ENCODE measurements at regions not wholly inside any gene's neighbourhood (a gene's known extent, or its start where the extent isn't known, plus 50 kb on each side); places are given as distances from the start of the nearest gene placed in this dataset.
"Not testable (repeated sequence)": the region's sequence is repeated elsewhere in the genome, so short reads cannot be mapped to it uniquely, and the experiment has no call there.

DNA sequence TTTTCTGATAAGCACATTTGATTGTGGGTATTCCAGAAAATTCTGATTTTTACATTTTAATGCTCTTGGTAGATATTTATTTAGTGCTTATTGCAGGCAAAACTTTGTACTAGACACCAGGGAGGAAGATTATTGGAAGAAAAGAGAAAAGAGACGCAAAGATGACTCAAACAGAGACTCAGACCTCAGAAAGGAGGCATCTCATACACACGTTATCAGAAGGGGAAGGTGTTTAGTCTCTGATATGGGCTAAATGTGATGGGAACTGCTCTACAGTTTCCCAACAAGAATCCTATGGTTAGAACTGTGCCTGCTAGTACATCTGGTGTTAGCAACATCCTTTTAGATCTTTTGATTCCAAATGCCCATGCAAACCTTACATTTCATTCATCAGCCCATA is 245.6 kb downstream of the KLF5 start:
- Histone ChIP-seq H3K9me3 (ENCODE audit: control insufficient read depth, low read depth, low read length) (no peaks in the 10 kb centered on the region), H3K27ac (ENCODE audit: low read length) (no peak overlapping the region), H3K36me3 (ENCODE audit: control insufficient read depth, insufficient read depth, low read length) (no peaks in the 10 kb centered on the region), H3K4me3 (ENCODE audit: low read length) (no peak overlapping the region), H3K4me1 (ENCODE audit: control insufficient read depth, insufficient read depth, low read length) (peaks cover 8% of the 10 kb centered on the region), H3K27me3 (ENCODE audit: control insufficient read depth, insufficient read depth, low read length) (no peaks in the 10 kb centered on the region)
- no peak for DNase-seq
- 100% methylated on average over 1 of the region's 2 CpGs for WGBS (ENCODE audit: insufficient coverage, low lambda C conversion rate)

DNA sequence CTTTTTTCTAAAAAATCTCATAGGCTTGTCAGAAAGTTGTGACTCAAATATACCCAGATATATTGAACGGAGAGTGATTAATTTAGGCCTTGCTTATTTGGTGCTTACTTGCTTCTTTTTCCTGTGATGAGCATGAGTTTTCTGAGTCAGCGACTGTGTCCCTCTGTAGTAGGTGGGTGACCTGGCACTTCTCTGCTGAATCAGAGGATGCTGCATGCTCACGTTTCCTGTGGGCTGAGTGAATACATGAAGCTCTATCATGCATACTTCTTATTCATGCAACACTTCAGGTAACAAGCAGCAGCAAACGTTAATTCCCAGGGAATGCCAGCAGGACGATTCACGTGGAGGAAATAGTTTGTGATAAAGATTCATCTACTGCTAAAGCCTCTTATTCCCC is 245.0 kb downstream of the KLF5 start:
- H3K4me3 ChIP-seq (ENCODE audit: low read length), result no peak overlapping the region
- no peaks in the 10 kb centered on the region for H3K27me3 ChIP-seq (ENCODE audit: control insufficient read depth, insufficient read depth, low read length)
- no peak overlapping the region for H3K27ac ChIP-seq (ENCODE audit: low read length)
- DNase-seq, result no peak
- no peaks in the 10 kb centered on the region for H3K9me3 ChIP-seq (ENCODE audit: control insufficient read depth, low read depth, low read length)
- H3K4me1 ChIP-seq (ENCODE audit: control insufficient read depth, insufficient read depth, low read length), result peaks cover 8% of the 10 kb centered on the region
- WGBS (ENCODE audit: insufficient coverage, low lambda C conversion rate), result no CpG with 5 or more reads among the region's 6 CpGs
- no peaks in the 10 kb centered on the region for H3K36me3 ChIP-seq (ENCODE audit: control insufficient read depth, insufficient read depth, low read length)

DNA sequence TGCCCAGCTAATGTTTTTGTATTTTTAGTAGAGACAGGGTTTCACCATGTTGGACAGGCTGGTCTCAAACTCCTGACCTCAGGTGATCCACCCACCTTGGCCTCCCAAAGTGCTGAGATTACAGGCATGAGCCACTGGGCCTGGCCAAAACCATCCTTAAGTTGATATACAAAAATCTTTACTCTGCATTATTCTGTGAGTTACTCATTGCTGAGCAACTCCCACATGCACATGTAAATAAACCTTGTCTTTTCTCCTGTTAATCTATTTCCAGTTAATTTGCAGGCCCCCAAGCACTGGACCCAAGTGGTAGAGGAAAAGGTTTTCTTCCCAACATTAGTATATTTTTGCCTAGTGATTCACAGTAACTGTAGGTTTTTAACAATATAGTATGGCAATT is 242.8 kb downstream of the KLF5 start:
- not testable (repeated sequence) for H3K9me3 ChIP-seq (ENCODE audit: control insufficient read depth, low read depth, low read length); H3K27me3 ChIP-seq (ENCODE audit: control insufficient read depth, insufficient read depth, low read length)

DNA sequence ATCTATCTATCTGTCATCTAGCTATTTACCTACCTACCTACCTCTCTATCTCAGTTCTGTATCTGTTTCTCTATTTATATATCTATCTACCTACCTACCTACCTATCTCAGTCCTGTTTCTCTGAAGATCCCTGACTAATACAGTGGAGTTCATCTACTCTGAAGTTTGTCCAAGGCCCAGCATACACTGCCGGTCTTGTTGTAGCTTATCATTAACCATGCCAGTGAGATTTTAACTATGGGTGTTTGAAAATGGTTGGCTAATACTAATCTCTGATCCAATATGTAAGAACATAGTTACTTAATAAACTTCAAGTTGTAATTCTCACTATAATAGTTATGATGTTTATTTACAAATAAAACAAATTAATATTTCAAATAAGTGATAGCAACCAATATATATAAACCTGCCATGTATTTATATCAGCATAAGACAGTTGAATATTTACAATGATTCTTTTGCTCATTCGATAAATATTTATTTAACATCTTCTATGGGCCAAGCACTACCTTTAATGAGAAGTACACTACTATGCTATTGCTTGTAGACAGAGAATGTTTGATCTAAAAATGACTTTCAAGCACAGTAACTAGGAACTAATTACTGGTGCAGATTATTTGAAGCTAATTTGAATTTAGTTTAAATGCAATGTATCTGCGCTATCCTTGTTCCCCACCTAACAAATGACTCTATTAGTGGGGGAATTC is 242.1 kb downstream of the KLF5 start:
- 50% methylated on average over 1 of the region's 3 CpGs for WGBS (ENCODE audit: insufficient coverage, low lambda C conversion rate)
- Histone ChIP-seq H3K4me3 (ENCODE audit: low read length) (no peak overlapping the region), H3K27ac (ENCODE audit: low read length) (no peak overlapping the region), H3K9me3 (ENCODE audit: control insufficient read depth, low read depth, low read length) (no peaks in the 10 kb centered on the region), H3K27me3 (ENCODE audit: control insufficient read depth, insufficient read depth, low read length) (no peaks in the 10 kb centered on the region), H3K36me3 (ENCODE audit: control insufficient read depth, insufficient read depth, low read length) (no peaks in the 10 kb centered on the region), H3K4me1 (ENCODE audit: control insufficient read depth, insufficient read depth, low read length) (no peaks in the 10 kb centered on the region)
- no peak for DNase-seq

More for the DNA sequence above, 242.8 kb downstream of the KLF5 start:
- H3K27ac ChIP-seq (ENCODE audit: low read length); DNase-seq; H3K4me3 ChIP-seq (ENCODE audit: low read length); H3K36me3 ChIP-seq (ENCODE audit: control insufficient read depth, insufficient read depth, low read length); H3K4me1 ChIP-seq (ENCODE audit: control insufficient read depth, insufficient read depth, low read length): not testable (repeated sequence)

DNA sequence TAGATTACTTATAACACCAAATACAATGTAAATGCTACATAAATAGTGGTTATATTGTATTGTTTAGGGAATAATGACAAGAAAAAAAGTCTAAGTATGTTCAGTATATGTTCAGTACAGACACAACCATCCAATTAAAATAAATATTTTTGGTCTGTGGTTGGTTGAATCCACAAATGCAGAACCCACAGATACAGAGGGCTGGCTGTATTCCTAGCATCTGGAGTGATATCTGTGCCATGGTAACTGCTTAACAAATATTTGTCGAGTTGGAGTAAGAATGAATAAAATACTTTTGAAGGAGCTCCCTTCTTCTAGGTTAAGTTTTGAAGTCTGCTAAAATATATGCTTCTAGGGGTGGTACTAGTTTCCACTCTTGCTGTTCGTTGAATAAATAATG is 241.0 kb downstream of the KLF5 start:
- no peak for DNase-seq
- Histone ChIP-seq H3K27me3 (ENCODE audit: control insufficient read depth, insufficient read depth, low read length) (no peaks in the 10 kb centered on the region), H3K4me3 (ENCODE audit: low read length) (no peak overlapping the region), H3K4me1 (ENCODE audit: control insufficient read depth, insufficient read depth, low read length) (no peaks in the 10 kb centered on the region), H3K36me3 (ENCODE audit: control insufficient read depth, insufficient read depth, low read length) (no peaks in the 10 kb centered on the region), H3K9me3 (ENCODE audit: control insufficient read depth, low read depth, low read length) (no peaks in the 10 kb centered on the region), H3K27ac (ENCODE audit: low read length) (no peak overlapping the region)
- 67% methylated on average over 2 of the region's 2 CpGs for WGBS (ENCODE audit: insufficient coverage, low lambda C conversion rate)

DNA sequence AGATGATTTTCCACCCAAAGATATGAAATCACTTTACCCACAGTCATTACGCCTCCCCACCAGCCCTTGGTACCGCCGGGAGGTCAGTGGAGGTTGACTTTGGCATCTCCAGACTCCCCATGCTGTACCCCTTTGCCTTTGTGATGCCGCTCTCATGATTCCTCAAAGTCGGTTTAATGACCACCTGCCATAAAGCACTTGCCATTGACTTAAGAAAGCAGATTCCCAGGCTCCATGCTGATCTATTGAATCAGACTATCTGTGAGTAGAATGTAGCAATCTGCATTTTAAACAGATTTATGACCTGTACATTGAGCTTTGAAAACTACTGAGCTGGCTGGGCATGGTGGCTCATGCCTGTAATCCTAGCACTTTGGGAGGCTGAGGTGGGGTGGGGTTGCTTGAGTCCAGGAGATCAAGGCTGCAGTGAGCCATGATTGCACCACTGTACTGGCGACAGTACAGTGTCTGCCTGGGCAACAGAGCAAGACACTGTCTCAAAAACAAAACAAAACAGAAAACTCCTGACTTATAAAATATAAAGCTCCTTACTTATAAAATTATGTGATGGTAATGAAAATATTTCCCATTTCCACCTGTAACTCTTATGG is 235.2 kb downstream of the KLF5 start:
- no CpG with 5 or more reads among the region's 6 CpGs for WGBS (ENCODE audit: insufficient coverage, low lambda C conversion rate)
- Histone ChIP-seq H3K27me3 (ENCODE audit: control insufficient read depth, insufficient read depth, low read length) (no peaks in the 10 kb centered on the region), H3K4me1 (ENCODE audit: control insufficient read depth, insufficient read depth, low read length) (no peaks in the 10 kb centered on the region), H3K9me3 (ENCODE audit: control insufficient read depth, low read depth, low read length) (no peaks in the 10 kb centered on the region), H3K4me3 (ENCODE audit: low read length) (no peak overlapping the region), H3K27ac (ENCODE audit: low read length) (no peak overlapping the region), H3K36me3 (ENCODE audit: control insufficient read depth, insufficient read depth, low read length) (no peaks in the 10 kb centered on the region)
- peak; percentile 42 to 48 for DNase-seq

DNA sequence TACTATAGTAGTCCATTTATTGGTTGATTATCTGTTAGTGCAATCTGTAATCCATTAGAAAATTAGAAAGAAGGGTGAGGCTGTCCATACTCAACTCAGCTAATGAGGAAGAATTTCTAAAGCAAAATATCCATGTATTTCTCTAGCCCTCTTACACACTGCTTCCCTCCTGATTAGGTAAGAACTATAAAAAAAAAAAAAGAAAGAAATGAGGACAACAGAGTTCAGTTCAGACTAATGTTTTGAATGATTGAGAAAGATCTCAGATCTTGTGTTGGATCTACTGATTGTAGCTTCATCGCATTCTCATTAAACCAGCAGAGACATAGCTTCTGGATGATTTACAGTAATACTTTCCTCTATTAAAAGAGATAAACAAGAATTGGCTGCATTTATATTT is 233.3 kb downstream of the KLF5 start:
- no peaks in the 10 kb centered on the region for H3K27me3 ChIP-seq (ENCODE audit: control insufficient read depth, insufficient read depth, low read length)
- H3K4me1 ChIP-seq (ENCODE audit: control insufficient read depth, insufficient read depth, low read length), result no peaks in the 10 kb centered on the region
- no peak overlapping the region for H3K4me3 ChIP-seq (ENCODE audit: low read length)
- no peaks in the 10 kb centered on the region for H3K36me3 ChIP-seq (ENCODE audit: control insufficient read depth, insufficient read depth, low read length)
- H3K9me3 ChIP-seq (ENCODE audit: control insufficient read depth, low read depth, low read length), result no peaks in the 10 kb centered on the region
- H3K27ac ChIP-seq (ENCODE audit: low read length), result no peak overlapping the region
- WGBS (ENCODE audit: insufficient coverage, low lambda C conversion rate), result 80% methylated on average over 1 of the region's 1 CpG
- DNase-seq, result no peak

DNA sequence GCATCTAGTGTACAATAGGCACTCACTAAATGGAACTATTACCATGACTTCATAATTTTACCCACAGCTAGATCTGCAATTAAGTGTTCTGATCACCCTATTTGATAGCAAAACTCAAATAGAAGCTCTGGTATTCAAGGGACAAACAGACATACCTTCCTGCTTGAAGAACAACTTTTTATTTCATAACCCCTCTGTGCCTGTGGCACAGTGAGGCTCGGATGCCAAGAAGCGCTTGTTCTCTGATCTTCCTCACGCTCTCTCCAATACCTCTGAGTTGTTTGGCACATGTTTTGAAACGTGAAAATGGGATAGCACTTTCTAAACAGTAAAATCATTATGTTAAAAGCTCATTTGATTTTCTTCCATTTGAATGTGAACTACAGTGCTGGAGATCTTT is 232.0 kb downstream of the KLF5 start:
- no peak overlapping the region for H3K4me3 ChIP-seq (ENCODE audit: low read length)
- no peaks in the 10 kb centered on the region for H3K36me3 ChIP-seq (ENCODE audit: control insufficient read depth, insufficient read depth, low read length)
- 80% methylated on average over 2 of the region's 4 CpGs for WGBS (ENCODE audit: insufficient coverage, low lambda C conversion rate)
- DNase-seq, result no peak
- H3K4me1 ChIP-seq (ENCODE audit: control insufficient read depth, insufficient read depth, low read length), result no peaks in the 10 kb centered on the region
- no peak overlapping the region for H3K27ac ChIP-seq (ENCODE audit: low read length)
- no peaks in the 10 kb centered on the region for H3K27me3 ChIP-seq (ENCODE audit: control insufficient read depth, insufficient read depth, low read length)
- no peaks in the 10 kb centered on the region for H3K9me3 ChIP-seq (ENCODE audit: control insufficient read depth, low read depth, low read length)

DNA sequence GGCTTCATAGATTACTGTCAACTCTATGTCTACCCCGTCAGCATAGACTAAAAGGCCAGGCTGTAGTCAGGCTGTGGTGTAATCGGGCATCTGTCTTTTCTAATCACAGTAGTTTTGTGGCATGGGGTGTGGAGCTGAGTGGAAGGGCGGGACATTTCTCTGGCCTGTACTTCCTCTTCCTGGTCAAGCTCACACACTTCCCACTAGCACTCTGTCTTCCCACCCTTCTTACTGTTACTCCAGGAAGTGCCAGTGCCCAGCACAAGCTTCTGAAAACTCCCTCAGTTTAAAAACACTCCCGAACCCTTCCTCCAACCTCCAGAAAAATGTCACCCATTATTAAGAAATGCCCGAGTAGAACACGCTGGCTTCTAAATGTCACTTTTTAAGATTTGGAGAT is 229.8 kb downstream of the KLF5 start:
- Histone ChIP-seq H3K9me3 (ENCODE audit: control insufficient read depth, low read depth, low read length) (no peaks in the 10 kb centered on the region), H3K36me3 (ENCODE audit: control insufficient read depth, insufficient read depth, low read length) (no peaks in the 10 kb centered on the region), H3K27ac (ENCODE audit: low read length) (no peak overlapping the region), H3K4me1 (ENCODE audit: control insufficient read depth, insufficient read depth, low read length) (no peaks in the 10 kb centered on the region), H3K4me3 (ENCODE audit: low read length) (no peak overlapping the region), H3K27me3 (ENCODE audit: control insufficient read depth, insufficient read depth, low read length) (no peaks in the 10 kb centered on the region)
- 94% methylated on average over 3 of the region's 6 CpGs for WGBS (ENCODE audit: insufficient coverage, low lambda C conversion rate)
- no peak for DNase-seq

DNA sequence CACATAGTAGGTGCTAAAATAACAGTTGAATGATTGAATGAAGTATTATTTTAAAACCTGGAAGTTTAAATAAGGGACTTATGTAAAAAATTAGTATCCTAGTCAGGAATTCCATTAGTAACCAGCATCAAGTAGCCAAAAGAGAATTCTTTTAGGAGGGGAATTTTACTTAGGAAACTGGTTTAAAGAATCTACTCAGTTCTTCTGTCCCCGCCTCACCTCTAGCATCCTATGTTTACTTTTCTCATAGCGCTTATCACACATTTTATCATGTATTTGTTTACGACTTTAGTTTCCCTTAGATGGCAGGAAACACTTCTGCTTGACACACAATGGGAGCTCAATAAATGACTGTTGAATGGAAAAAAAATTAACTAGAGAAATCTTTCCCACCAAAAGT is 229.0 kb downstream of the KLF5 start:
- Histone ChIP-seq H3K4me3 (ENCODE audit: low read length) (no peak overlapping the region), H3K4me1 (ENCODE audit: control insufficient read depth, insufficient read depth, low read length) (no peaks in the 10 kb centered on the region), H3K27me3 (ENCODE audit: control insufficient read depth, insufficient read depth, low read length) (no peaks in the 10 kb centered on the region), H3K27ac (ENCODE audit: low read length) (no peak overlapping the region), H3K9me3 (ENCODE audit: control insufficient read depth, low read depth, low read length) (no peaks in the 10 kb centered on the region), H3K36me3 (ENCODE audit: control insufficient read depth, insufficient read depth, low read length) (no peaks in the 10 kb centered on the region)
- 85% methylated on average over 3 of the region's 3 CpGs for WGBS (ENCODE audit: insufficient coverage, low lambda C conversion rate)
- DNase-seq, result no peak
